ENCODE measurements at regions not wholly inside any gene's neighbourhood (a gene's known extent, or its start where the extent isn't known, plus 50 kb on each side); places are given as distances from the start of the nearest gene placed in this dataset.
"Not testable (repeated sequence)": the region's sequence is repeated elsewhere in the genome, so short reads cannot be mapped to it uniquely, and the experiment has no call there.

- no peak for TF ChIP-seq POLR2A (IDR thresholded peaks at IDR 0.05; ENCODE audit: extremely low read depth, insufficient read length)
- TF ChIP-seq CTCF (IDR thresholded peaks at IDR 0.05; ENCODE audit: low read depth, low read length) = no peak
- no peak for TF ChIP-seq MAX (IDR thresholded peaks at IDR 0.05; ENCODE audit: low read depth, low read length)
- no peak for TF ChIP-seq MYC (IDR thresholded peaks at IDR 0.05; ENCODE audit: low read depth, low read length)
- DNase-seq (ENCODE audit: low read depth) = no peak
Observed at GRCh38 chr14:83289896-83290295, 1756.2 kb upstream of the SEL1L start.

GRCh38 chr14:83290447-83290846, 1756.8 kb upstream of the SEL1L start:
- H3K4me3 ChIP-seq (ENCODE audit: low read depth, low read length) = no peak overlapping the region

More at GRCh38 chr14:83289896-83290295, 1756.2 kb upstream of the SEL1L start:
- no peak overlapping the region for H3K4me3 ChIP-seq (ENCODE audit: low read depth, low read length)

GRCh38 chr14:83291714-83292113, 1758.1 kb upstream of the SEL1L start:
- H3K4me3 ChIP-seq (ENCODE audit: low read depth, low read length) = no peak overlapping the region
- TF ChIP-seq CTCF (IDR thresholded peaks at IDR 0.05; ENCODE audit: low read depth, low read length) (no peak), MYC (IDR thresholded peaks at IDR 0.05; ENCODE audit: low read depth, low read length) (no peak), MAX (IDR thresholded peaks at IDR 0.05; ENCODE audit: low read depth, low read length) (no peak), POLR2A (IDR thresholded peaks at IDR 0.05; ENCODE audit: extremely low read depth, insufficient read length) (no peak)
- no peak for DNase-seq (ENCODE audit: low read depth)

More at GRCh38 chr14:83290447-83290846, 1756.8 kb upstream of the SEL1L start:
- no peak for DNase-seq (ENCODE audit: low read depth)
- no peak for TF ChIP-seq MAX (IDR thresholded peaks at IDR 0.05; ENCODE audit: low read depth, low read length)
- no peak for TF ChIP-seq CTCF (IDR thresholded peaks at IDR 0.05; ENCODE audit: low read depth, low read length)
- no peak for TF ChIP-seq POLR2A (IDR thresholded peaks at IDR 0.05; ENCODE audit: extremely low read depth, insufficient read length)
- TF ChIP-seq MYC (IDR thresholded peaks at IDR 0.05; ENCODE audit: low read depth, low read length) = no peak

- TF ChIP-seq CTCF (IDR thresholded peaks at IDR 0.05; ENCODE audit: low read depth, low read length) = no peak
- TF ChIP-seq MAX (IDR thresholded peaks at IDR 0.05; ENCODE audit: low read depth, low read length) = no peak
- no peak for TF ChIP-seq MYC (IDR thresholded peaks at IDR 0.05; ENCODE audit: low read depth, low read length)
- TF ChIP-seq POLR2A (IDR thresholded peaks at IDR 0.05; ENCODE audit: extremely low read depth, insufficient read length) = no peak
- no peak for DNase-seq (ENCODE audit: low read depth)
- no peak overlapping the region for H3K4me3 ChIP-seq (ENCODE audit: low read depth, low read length)
Observed at GRCh38 chr14:83294941-83295340, 1761.3 kb upstream of the SEL1L start.

- DNase-seq (ENCODE audit: low read depth) = no peak
- H3K4me3 ChIP-seq (ENCODE audit: low read depth, low read length) = no peak overlapping the region
- TF ChIP-seq POLR2A (IDR thresholded peaks at IDR 0.05; ENCODE audit: extremely low read depth, insufficient read length) (no peak), MAX (IDR thresholded peaks at IDR 0.05; ENCODE audit: low read depth, low read length) (no peak), MYC (IDR thresholded peaks at IDR 0.05; ENCODE audit: low read depth, low read length) (no peak), CTCF (IDR thresholded peaks at IDR 0.05; ENCODE audit: low read depth, low read length) (no peak)
Observed at GRCh38 chr14:83297361-83297760, 1763.7 kb upstream of the SEL1L start.

GRCh38 chr14:83298016-83298415, 1764.4 kb upstream of the SEL1L start:
- not testable (repeated sequence) for DNase-seq (ENCODE audit: low read depth); H3K4me3 ChIP-seq (ENCODE audit: low read depth, low read length)

All from NB4 (cell line).